Activated naive CD4-positive, alpha-beta T cell treated with anti-CD3 and anti-CD28 coated beads, Interleukin-2, amount 50 U/mL, for 24 hours (primary cell): ENCODE measurements at regions not wholly inside any gene's neighbourhood (a gene's known extent, or its start where the extent isn't known, plus 50 kb on each side); places are given as distances from the start of the nearest gene placed in this dataset.

Source experiments
- H3K27ac Mint-ChIP-seq: one replicate; pipeline ENCODE4 v1.8.0; 2021; ENCODE audit warnings: mild to moderate bottlenecking, mixed read lengths
- H3K27me3 Mint-ChIP-seq: one replicate; pipeline ENCODE4 v1.8.0; 2021; ENCODE audit warnings: mixed read lengths
- H3K36me3 Mint-ChIP-seq: one replicate; pipeline ENCODE4 v1.8.0; 2021; ENCODE audit warnings: mixed read lengths
- H3K4me1 Mint-ChIP-seq: one replicate; pipeline ENCODE4 v1.8.0; 2021; ENCODE audit warnings: mixed read lengths
- H3K4me3 Mint-ChIP-seq: one replicate; pipeline ENCODE4 v1.8.0; 2021; ENCODE audit warnings: mild to moderate bottlenecking, mixed read lengths
- H3K9me3 Mint-ChIP-seq: one replicate; pipeline ENCODE4 v1.8.0; 2021; ENCODE audit warnings: mixed read lengths

DNA sequence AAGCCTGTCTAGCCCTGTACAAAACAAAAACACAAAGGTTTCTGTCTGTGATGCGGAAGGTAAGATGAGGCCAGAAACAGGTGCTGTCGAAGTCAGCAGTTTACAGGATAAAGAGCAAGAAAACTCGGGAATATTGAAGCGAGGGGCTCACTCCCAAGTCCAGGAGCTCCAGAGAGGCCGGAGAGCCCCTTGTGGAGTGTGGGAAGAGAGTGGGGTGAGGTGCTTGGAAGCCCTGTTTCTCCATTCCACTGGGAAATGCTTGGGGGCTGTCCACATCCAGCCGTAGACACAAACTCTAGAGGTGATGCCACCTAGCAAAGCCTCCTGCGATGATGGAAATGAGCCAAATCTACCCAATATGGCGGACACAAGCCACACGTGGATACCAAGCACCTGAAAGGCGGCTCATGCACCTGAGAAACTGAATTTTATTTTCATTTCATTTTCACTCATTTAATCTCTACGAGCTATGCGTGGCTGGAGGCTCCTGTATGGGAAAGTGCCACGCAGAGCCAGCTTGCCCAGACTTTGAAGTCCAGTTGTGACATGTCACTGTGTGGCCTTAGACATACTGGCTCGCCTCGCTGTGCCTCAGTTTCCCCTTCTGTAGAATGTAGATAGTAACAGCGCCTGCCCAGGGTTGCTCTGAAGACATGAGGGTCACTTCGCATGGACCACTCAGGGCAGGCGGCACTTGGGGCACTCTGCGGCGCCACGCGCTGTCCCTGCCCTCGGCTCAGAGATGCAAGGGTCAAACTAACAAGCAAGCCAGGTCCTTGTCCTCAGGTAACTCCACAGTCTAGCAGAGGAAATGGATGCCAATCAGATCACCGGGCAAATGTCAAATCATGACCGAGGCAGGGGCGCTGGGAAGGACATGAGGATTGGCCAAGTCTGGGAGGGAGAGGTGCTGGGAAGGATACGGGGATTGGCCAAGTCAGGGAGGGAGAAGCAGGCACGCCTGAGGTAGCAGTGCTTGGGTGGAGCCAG, 684.7 kb downstream of the TBC1D22A start:
- H3K4me1 Mint-ChIP-seq, result no peaks in the 10 kb centered on the region
- H3K9me3 Mint-ChIP-seq, result peaks cover 5% of the 10 kb centered on the region
- no peak overlapping the region for H3K4me3 Mint-ChIP-seq
- H3K27ac Mint-ChIP-seq, result no peak overlapping the region
- H3K27me3 Mint-ChIP-seq, result no peaks in the 10 kb centered on the region
- no peaks in the 10 kb centered on the region for H3K36me3 Mint-ChIP-seq

DNA sequence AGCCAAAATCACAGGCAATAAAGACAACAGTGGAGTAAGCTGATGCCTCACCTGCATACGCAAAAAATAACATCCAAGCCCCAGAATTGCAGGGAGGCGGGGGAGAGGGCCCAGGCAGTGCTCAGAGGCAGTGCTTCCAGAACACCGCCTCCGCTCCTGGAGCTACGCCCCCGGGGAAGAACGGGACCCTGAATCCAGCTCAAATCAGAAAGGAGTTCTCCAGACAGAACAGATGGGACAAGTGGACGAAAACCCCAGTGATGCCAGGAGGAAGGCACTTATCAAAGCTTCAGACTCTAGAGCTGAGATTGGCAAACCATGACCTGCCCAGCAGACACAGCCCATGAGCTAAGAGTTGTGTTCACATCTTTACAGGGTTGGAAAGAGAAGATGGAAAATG, 683.9 kb downstream of the TBC1D22A start:
- no peaks in the 10 kb centered on the region for H3K27me3 Mint-ChIP-seq
- H3K9me3 Mint-ChIP-seq, result peaks cover 5% of the 10 kb centered on the region
- no peaks in the 10 kb centered on the region for H3K36me3 Mint-ChIP-seq
- no peak overlapping the region for H3K27ac Mint-ChIP-seq
- no peak overlapping the region for H3K4me3 Mint-ChIP-seq
- H3K4me1 Mint-ChIP-seq, result no peaks in the 10 kb centered on the region

DNA sequence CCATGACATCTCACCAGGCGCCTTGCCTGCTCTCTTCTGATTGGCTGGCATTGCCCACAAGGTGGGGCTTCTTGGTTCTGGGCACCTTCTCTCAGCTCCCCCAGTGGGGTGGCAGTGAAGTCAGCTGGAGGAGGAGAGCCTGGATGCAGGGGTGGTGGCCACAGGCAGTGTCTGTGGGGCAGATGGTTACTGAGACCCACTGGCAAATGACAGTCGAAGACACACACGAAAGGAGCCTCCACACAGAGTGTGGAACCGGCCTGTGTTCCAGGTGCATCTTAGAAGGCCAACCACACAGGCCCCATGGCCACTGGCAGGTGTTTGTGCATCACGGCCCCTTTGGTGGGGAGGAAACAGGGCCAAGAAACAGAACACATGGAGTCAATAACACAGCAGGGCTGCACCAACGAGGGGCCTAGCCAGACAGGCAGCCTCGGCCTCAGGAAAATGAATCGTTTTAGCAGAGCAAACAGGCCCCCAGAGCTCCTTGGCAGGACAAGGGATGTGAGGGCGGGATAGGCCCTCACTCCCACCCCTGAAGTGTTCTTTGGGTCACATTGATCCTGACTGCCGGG, 683.4 kb downstream of the TBC1D22A start:
- Mint-ChIP-seq H3K27me3 (no peaks in the 10 kb centered on the region), H3K27ac (no peak overlapping the region), H3K36me3 (no peaks in the 10 kb centered on the region), H3K4me3 (no peak overlapping the region), H3K4me1 (no peaks in the 10 kb centered on the region), H3K9me3 (peaks cover 5% of the 10 kb centered on the region)

DNA sequence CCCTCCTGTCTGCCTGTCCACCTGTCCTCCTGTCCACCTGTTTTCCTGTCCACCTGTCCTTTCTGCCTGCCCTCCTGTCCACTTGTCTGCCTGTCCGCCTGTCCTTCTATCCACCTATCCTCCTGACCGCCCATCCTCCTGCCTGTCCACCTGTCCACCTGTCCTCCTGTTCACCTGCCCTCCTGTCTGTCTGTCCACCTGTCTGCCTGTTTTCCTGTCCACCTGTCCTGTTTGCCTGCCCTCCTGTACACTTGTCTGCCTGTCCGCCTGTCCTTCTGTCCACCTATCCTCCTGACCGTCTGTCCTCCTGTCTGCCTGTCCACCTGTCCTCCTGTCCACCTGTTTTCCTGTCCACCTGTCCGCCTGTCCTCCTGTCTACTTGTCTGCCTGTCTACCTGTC, 682.8 kb downstream of the TBC1D22A start:
- Mint-ChIP-seq H3K4me3 (no peak overlapping the region), H3K27ac (no peak overlapping the region), H3K9me3 (peaks cover 5% of the 10 kb centered on the region), H3K4me1 (no peaks in the 10 kb centered on the region), H3K36me3 (no peaks in the 10 kb centered on the region), H3K27me3 (no peaks in the 10 kb centered on the region)

DNA sequence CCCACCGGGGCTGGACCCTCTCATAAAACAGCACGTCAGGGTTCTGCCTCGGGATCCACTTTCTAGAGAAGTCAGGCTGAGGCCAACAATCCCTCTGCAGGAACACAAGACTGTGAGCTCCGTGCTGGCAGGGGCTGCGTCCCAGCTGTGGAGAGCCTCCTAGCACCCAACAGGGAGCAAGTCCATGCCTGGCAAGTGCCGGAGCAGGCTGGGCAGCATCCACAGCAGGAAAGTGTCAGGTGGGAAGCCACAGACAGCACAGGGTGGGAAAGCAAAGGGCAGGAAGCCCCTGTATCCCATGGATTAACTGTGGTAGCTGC, 682.3 kb downstream of the TBC1D22A start:
- Mint-ChIP-seq H3K4me3 (no peak overlapping the region), H3K36me3 (no peaks in the 10 kb centered on the region), H3K27me3 (no peaks in the 10 kb centered on the region), H3K27ac (no peak overlapping the region), H3K4me1 (no peaks in the 10 kb centered on the region), H3K9me3 (peaks cover 5% of the 10 kb centered on the region)

DNA sequence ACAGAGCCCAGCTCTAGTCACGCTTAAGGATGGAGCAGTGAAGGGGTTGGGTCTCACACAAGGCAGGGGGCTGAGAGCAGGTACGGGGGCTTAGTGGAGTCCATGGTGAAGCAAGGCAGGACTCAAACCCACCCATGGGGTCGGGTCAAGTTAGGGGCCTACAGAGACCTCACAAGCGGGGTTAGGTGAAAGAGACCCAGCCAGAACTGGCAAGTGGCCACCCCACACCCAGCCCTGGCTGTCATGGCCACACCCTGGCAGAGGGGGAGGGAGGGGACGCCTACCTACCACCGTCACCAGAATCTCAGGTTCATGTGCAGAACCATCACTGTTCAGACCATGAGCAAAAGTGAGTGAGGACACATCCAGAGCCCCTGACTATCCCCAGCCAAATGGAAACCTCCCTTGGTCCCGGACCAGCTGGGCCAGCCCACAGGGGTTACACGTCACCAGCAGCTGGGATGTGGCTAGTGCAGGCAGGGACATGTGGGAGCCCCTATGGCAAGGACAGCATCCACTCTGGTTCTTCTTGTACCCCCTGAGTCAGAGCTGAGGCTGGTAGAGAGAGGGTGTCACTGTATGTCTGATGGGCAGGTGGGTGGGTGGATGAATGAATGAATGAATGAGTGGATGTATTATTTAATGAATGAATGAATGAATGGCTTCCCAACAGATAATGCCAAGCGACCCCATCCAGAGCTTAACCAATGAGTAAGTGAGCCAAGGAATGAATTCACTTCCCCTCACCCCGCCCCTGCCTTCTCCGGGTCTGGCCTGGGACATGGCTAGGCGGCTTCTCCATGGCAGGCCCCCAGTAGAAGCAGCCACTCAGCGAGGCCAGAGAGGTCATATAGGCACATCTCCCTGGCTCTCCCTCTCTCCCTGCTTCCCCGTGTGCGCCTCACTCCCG, 681.6 kb downstream of the TBC1D22A start:
- H3K27me3 Mint-ChIP-seq, result no peaks in the 10 kb centered on the region
- H3K36me3 Mint-ChIP-seq, result no peaks in the 10 kb centered on the region
- no peak overlapping the region for H3K27ac Mint-ChIP-seq
- H3K4me3 Mint-ChIP-seq, result no peak overlapping the region
- peaks cover 5% of the 10 kb centered on the region for H3K9me3 Mint-ChIP-seq
- H3K4me1 Mint-ChIP-seq, result no peaks in the 10 kb centered on the region

DNA sequence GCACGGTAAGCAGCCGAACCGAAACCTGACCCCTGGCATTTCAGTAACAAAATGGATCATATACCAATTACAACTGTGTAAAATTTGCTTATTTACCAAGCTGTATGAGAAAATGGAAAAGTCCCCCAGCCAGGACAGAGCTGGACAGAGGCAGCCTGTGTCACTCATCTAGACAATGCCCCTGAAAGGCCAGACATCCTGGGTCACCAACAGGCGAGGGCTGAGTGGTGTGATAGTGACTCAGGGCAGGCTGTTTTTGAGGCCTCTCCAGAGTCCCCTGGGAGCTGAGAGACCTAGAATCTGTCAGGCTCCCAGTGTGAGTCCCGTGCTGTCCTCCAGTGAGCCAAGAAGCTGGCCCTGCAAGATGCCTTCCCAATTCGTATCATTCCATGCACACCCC, 680.4 kb downstream of the TBC1D22A start:
- Mint-ChIP-seq H3K27me3 (no peaks in the 10 kb centered on the region), H3K4me1 (no peaks in the 10 kb centered on the region), H3K36me3 (no peaks in the 10 kb centered on the region), H3K27ac (no peak overlapping the region), H3K9me3 (peaks cover 5% of the 10 kb centered on the region), H3K4me3 (no peak overlapping the region)

DNA sequence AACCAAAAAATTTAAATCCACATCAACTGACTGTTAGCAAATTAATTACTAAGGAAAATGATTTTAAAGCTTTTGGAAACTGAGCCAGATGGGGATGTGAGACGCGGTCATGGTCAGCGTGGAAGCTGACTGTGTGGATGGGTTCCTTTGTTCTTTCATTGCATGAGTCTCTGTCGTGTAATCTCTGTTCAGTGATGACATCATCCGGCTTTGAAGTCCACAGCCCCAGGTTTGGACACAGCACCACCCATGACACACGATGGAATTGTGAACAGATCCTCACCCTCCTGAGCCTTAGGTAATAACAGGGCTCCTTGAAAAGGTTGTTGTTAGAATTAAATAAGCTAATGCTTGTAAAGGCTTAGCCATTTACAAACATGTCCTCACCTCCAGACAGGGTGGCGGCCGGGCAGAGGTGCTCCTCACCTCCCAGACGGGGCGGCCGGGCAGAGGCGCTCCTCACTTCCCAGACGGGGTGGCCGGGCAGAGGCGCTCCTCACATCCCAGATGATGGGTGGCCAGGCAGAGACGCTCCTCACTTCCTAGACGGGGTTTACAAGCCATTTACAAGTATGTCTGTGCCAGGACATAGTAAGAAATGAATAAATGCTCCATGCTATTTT, 677.3 kb downstream of the TBC1D22A start:
- Mint-ChIP-seq H3K4me1 (no peaks in the 10 kb centered on the region), H3K9me3 (peaks cover 15% of the 10 kb centered on the region), H3K27ac (no peak overlapping the region), H3K36me3 (no peaks in the 10 kb centered on the region), H3K4me3 (no peak overlapping the region), H3K27me3 (no peaks in the 10 kb centered on the region)

DNA sequence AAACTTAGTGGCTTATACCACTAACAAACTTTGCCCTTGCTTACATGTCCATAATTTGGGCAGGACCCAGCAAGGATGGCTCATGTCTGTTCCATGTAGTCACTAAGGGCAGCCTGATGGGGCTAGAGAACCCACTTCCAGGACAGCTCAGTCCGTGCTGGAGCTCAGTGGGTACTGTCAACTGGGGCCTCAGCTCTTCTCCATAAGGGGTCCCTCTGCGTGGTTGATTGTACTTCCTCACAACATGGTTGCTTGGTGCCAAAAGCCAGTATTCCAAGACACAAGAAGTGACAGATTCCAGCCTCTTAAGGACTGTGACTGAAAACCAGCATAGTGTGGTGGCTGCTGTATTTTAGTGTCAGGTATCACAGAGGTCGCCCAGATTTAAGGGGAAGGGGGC, 675.2 kb downstream of the TBC1D22A start:
- Mint-ChIP-seq H3K9me3 (peaks cover 14% of the 10 kb centered on the region), H3K27me3 (no peaks in the 10 kb centered on the region), H3K4me1 (no peaks in the 10 kb centered on the region), H3K4me3 (no peak overlapping the region), H3K36me3 (no peaks in the 10 kb centered on the region), H3K27ac (no peak overlapping the region)

DNA sequence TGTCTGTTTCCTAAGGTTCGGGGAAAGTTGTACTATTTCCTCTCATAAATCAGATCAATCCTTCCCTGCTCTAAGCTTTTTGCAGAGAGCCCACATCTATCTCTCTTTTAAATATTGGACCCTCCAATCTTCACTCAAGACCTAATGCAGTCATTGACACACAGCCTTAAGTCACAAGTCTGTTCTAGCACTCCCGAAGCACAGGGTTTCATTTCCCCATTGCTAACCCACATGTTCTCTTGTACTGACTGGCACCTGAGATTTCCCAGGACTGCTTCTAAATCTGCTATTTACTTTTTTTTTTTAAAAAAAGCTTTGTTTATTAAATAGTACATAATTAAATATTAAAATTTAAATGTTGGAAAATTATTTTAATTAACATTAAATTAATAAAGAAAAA, 674.7 kb downstream of the TBC1D22A start:
- H3K4me1 Mint-ChIP-seq, result no peaks in the 10 kb centered on the region

DNA sequence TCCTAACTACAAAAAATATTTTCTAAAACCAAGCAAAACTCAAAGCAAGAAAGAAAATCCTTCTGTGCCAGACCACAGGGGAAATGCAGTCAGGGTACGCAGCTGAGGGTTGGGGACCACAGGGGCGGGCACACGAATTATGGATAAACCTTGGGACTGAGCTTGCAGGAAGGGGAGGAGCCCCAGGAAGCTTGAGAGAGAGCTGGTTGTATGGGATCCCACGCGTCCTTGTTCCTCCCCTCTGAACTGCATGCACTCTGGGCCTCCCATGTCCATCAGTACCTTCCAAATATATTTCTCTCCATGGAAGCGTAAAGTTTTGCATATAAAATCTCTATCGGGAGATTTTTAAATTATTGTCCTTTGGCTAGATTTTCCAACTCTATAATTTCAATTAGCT, 673.4 kb downstream of the TBC1D22A start:
- Mint-ChIP-seq H3K4me1 (no peaks in the 10 kb centered on the region), H3K4me3 (no peak overlapping the region), H3K36me3 (no peaks in the 10 kb centered on the region), H3K27me3 (no peaks in the 10 kb centered on the region), H3K27ac (no peak overlapping the region), H3K9me3 (peaks cover 10% of the 10 kb centered on the region)

More for the DNA sequence above, 674.7 kb downstream of the TBC1D22A start:
- H3K9me3 Mint-ChIP-seq, result peaks cover 10% of the 10 kb centered on the region
- no peaks in the 10 kb centered on the region for H3K27me3 Mint-ChIP-seq
- no peak overlapping the region for H3K4me3 Mint-ChIP-seq
- no peak overlapping the region for H3K27ac Mint-ChIP-seq
- no peaks in the 10 kb centered on the region for H3K36me3 Mint-ChIP-seq

DNA sequence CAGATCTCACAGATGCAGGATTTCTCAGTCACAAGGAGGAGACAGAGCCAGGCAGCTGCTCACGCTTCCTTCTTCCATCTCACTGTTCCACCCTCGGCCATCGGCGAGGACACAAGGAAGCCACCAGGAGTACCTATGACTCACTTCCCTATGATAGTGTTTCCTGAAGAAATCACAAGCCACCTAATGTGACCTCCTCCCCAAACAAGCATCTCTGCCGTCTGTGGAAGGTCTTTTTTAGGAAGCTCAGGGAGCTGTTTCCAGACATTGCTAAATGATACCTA, 672.7 kb downstream of the TBC1D22A start:
- H3K36me3 Mint-ChIP-seq, result no peaks in the 10 kb centered on the region
- no peak overlapping the region for H3K4me3 Mint-ChIP-seq
- no peak overlapping the region for H3K27ac Mint-ChIP-seq
- H3K4me1 Mint-ChIP-seq, result no peaks in the 10 kb centered on the region
- peaks cover 10% of the 10 kb centered on the region for H3K9me3 Mint-ChIP-seq
- H3K27me3 Mint-ChIP-seq, result no peaks in the 10 kb centered on the region

DNA sequence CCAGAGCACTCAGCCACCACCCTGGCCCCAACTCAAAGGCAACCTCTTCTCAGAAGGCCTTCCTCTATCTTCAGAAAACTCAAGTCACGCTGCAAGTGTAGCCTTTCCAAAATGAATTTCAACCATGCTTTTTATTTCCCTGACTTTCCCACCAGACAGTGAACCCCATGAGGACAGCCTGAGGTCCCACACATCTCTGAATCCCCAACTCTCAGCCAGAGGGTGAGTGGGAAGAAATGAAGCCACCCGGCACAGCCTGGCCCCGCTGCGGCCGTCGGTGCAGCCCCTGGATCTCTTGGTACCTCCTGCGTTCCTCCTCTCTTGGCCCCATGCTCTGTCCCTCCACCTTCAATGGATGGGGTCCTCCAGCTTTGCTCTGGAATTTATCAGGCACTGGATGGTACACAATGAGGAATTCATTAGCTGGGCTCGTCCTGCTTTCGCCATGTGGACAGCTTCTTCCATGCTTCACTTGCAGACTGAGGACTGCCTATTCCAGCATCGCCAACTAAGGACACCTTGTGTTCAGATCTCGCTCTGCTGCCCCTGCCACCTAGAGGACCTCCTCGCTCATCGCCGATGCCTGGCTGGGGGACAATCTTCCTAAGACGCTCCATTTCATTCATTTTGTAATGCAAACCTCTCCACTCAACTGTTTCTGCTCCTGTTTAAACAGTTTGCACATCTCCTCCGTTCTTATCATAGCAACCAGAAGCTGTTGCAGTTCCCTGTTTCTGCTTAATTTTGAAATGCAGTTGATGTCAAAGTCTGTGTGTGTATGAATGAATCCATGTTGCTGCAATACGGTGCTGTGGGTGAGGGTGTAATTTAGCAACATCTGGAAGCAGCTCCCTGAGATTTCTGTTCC, 672.1 kb downstream of the TBC1D22A start:
- Mint-ChIP-seq H3K27ac (no peak overlapping the region), H3K9me3 (peaks cover 12% of the 10 kb centered on the region), H3K27me3 (peaks cover 1% of the 10 kb centered on the region), H3K4me3 (no peak overlapping the region), H3K36me3 (no peaks in the 10 kb centered on the region), H3K4me1 (no peaks in the 10 kb centered on the region)

DNA sequence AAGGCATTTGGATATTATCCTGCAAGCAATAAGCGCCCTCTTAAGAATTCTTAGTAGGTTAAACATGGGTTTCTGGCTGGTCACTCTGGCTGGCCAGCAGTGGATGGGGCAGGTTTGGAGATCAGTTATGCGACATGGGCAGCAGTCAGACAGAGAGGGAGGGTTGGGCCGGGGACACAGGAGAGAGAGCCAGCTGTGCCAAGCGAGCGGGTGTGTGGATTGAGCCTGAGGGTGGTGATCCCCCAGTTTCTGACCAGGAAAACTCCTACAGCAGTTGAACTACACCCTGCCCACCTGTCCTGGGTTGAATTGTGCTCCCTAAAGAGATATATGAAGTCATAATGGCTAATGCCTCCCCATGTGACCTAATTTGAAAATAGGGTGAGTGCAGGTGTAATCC, 671.2 kb downstream of the TBC1D22A start:
- Mint-ChIP-seq H3K27ac (no peak overlapping the region), H3K9me3 (peaks cover 17% of the 10 kb centered on the region), H3K4me3 (no peak overlapping the region), H3K27me3 (peaks cover 4% of the 10 kb centered on the region), H3K36me3 (no peaks in the 10 kb centered on the region), H3K4me1 (no peaks in the 10 kb centered on the region)

DNA sequence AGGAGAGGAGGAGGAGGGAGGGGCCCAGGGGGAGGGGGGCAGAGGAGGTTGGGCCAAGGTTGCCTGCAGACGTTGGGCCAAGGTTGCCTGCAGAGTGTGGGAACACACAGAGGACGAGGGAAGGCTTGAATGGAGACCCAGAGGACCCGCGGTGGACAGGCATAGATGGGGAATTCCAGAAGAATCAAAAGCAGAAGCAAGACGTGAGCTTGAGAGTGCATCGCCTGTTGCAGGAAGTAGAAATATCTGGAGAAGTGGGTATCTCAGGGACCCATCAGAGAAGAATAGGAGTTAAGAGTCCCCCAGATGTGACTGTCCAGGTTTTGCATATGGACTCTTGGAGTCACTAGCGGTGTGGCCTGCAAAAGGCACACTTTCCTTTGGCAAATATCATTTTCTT, 670.2 kb downstream of the TBC1D22A start:
- Mint-ChIP-seq H3K27me3 (peaks cover 5% of the 10 kb centered on the region), H3K9me3 (peaks cover 21% of the 10 kb centered on the region), H3K36me3 (no peaks in the 10 kb centered on the region), H3K4me3 (no peak overlapping the region), H3K4me1 (no peaks in the 10 kb centered on the region), H3K27ac (no peak overlapping the region)
